ENCODE measurements at regions not wholly inside any gene's neighbourhood (a gene's known extent, or its start where the extent isn't known, plus 50 kb on each side); places are given as distances from the start of the nearest gene placed in this dataset.

- TF ChIP-seq CTCF (IDR thresholded peaks at IDR 0.05; ENCODE audit: insufficient read depth in 1 of 2, low read depth in 1 of 2, low read length in 1 of 2, severe bottlenecking in 1 of 2, unreplicated experiment in 1 of 2), result no peak
These were observed 211.7 kb downstream of the LRRC70 start for GRCh38 chr5:62790348-62790747.

GRCh38 chr5:62786099-62786498 is 207.5 kb downstream of the LRRC70 start:
- intact Hi-C loops (cut with micrococcal nuclease; ENCODE audit: unreplicated experiment), result no loop called here
- peaks cover 7% of the 10 kb centered on the region for H3K4me1 Mint-ChIP-seq (ENCODE audit: low read depth, unreplicated experiment)
- no peak overlapping the region for H3K4me3 Mint-ChIP-seq (ENCODE audit: unreplicated experiment)
- ChIA-PET CTCF (no interaction called here), POLR2A (no interaction called here)
- no peaks in the 10 kb centered on the region for H3K27me3 Mint-ChIP-seq (ENCODE audit: insufficient read depth, unreplicated experiment)
- Histone ChIP-seq H3K9me3 (no peaks in the 10 kb centered on the region), H3K4me3 (ENCODE audit: low read depth, low read length) (no peak overlapping the region), H3K4me1 (no peaks in the 10 kb centered on the region), H3K36me3 (ENCODE audit: control insufficient read depth, insufficient read depth, low read length) (no peaks in the 10 kb centered on the region), H3K27me3 (replicated peaks; ENCODE audit: control insufficient read depth, insufficient read depth, low read length) (no peaks in the 10 kb centered on the region)
- H3K9me3 Mint-ChIP-seq (ENCODE audit: unreplicated experiment), result no peaks in the 10 kb centered on the region
- no peak overlapping the region for H3K27ac Mint-ChIP-seq (ENCODE audit: unreplicated experiment)
- no peak for DNase-seq
- H3K36me3 Mint-ChIP-seq (ENCODE audit: insufficient read depth, unreplicated experiment), result no peaks in the 10 kb centered on the region
- no peak for TF ChIP-seq CTCF (IDR thresholded peaks at IDR 0.05; ENCODE audit: insufficient read depth in 1 of 2, low read depth in 1 of 2, low read length in 1 of 2, severe bottlenecking in 1 of 2, unreplicated experiment in 1 of 2)
- BruUV-seq (replicated peaks), result no TSS peak

More at GRCh38 chr5:62790348-62790747, 211.7 kb downstream of the LRRC70 start:
- no peaks in the 10 kb centered on the region for H3K27me3 Mint-ChIP-seq (ENCODE audit: insufficient read depth, unreplicated experiment)
- peaks cover 7% of the 10 kb centered on the region for H3K4me1 Mint-ChIP-seq (ENCODE audit: low read depth, unreplicated experiment)
- no peaks in the 10 kb centered on the region for H3K36me3 Mint-ChIP-seq (ENCODE audit: insufficient read depth, unreplicated experiment)
- no peaks in the 10 kb centered on the region for H3K4me1 ChIP-seq
- CTCF ChIA-PET, result no interaction called here
- POLR2A ChIA-PET, result no interaction called here
- BruUV-seq (replicated peaks), result no TSS peak
- DNase-seq, result peak in 1 of 2 experiments; percentile 8
- no peak overlapping the region for H3K27ac Mint-ChIP-seq (ENCODE audit: unreplicated experiment)
- intact Hi-C loops (cut with micrococcal nuclease; ENCODE audit: unreplicated experiment), result loop anchor here (5.0 to 10.0 kb wide), 2 partner anchors 147 to 264 kb away; no protein-coding TSS in a partner anchor
- no peak overlapping the region for H3K4me3 Mint-ChIP-seq (ENCODE audit: unreplicated experiment)
- peaks cover 4% of the 10 kb centered on the region; the same call in 1 of the 2 replicates for H3K9me3 ChIP-seq
- no peaks in the 10 kb centered on the region for H3K36me3 ChIP-seq (ENCODE audit: control insufficient read depth, insufficient read depth, low read length)
- peaks cover 10% of the 10 kb centered on the region for H3K9me3 Mint-ChIP-seq (ENCODE audit: unreplicated experiment)
- no peaks in the 10 kb centered on the region for H3K27me3 ChIP-seq (replicated peaks; ENCODE audit: control insufficient read depth, insufficient read depth, low read length)
- H3K4me3 ChIP-seq (ENCODE audit: low read depth, low read length), result no peak overlapping the region

- DNase-seq, result no peak
- BruUV-seq (replicated peaks), result no TSS peak
- Histone ChIP-seq H3K4me1 (no peaks in the 10 kb centered on the region), H3K4me3 (ENCODE audit: low read depth, low read length) (no peak overlapping the region), H3K36me3 (ENCODE audit: control insufficient read depth, insufficient read depth, low read length) (no peaks in the 10 kb centered on the region), H3K9me3 (no peaks in the 10 kb centered on the region), H3K27me3 (replicated peaks; ENCODE audit: control insufficient read depth, insufficient read depth, low read length) (no peaks in the 10 kb centered on the region)
- H3K27me3 Mint-ChIP-seq (ENCODE audit: insufficient read depth, unreplicated experiment), result no peaks in the 10 kb centered on the region
- H3K36me3 Mint-ChIP-seq (ENCODE audit: insufficient read depth, unreplicated experiment), result no peaks in the 10 kb centered on the region
- H3K4me1 Mint-ChIP-seq (ENCODE audit: low read depth, unreplicated experiment), result peaks cover 7% of the 10 kb centered on the region
- intact Hi-C loops (cut with micrococcal nuclease; ENCODE audit: unreplicated experiment), result no loop called here
- CTCF ChIA-PET, result no interaction called here
- no peak overlapping the region for H3K4me3 Mint-ChIP-seq (ENCODE audit: unreplicated experiment)
- H3K27ac Mint-ChIP-seq (ENCODE audit: unreplicated experiment), result no peak overlapping the region
- POLR2A ChIA-PET, result no interaction called here
- H3K9me3 Mint-ChIP-seq (ENCODE audit: unreplicated experiment), result no peaks in the 10 kb centered on the region
- no peak for TF ChIP-seq CTCF (IDR thresholded peaks at IDR 0.05; ENCODE audit: insufficient read depth in 1 of 2, low read depth in 1 of 2, low read length in 1 of 2, severe bottlenecking in 1 of 2, unreplicated experiment in 1 of 2)
These were observed 207.0 kb downstream of the LRRC70 start for GRCh38 chr5:62785588-62785987.
